ENCODE measurements at regions not wholly inside any gene's neighbourhood (a gene's known extent, or its start where the extent isn't known, plus 50 kb on each side); places are given as distances from the start of the nearest gene placed in this dataset.

GRCh38 chrX:69083361-69083760 lies 81.9 kb downstream of the PJA1 start:
- no peak for DNase-seq

- no peak for DNase-seq
Measured at GRCh38 chrX:69082753-69083150, 82.5 kb downstream of the PJA1 start.

- no peak for DNase-seq
Measured at GRCh38 chrX:69082055-69082752, 83.0 kb downstream of the PJA1 start.

GRCh38 chrX:69080855-69081465 lies 84.3 kb downstream of the PJA1 start:
- DNase-seq = no peak

- DNase-seq = no peak
Measured at GRCh38 chrX:69079268-69079667, 86.0 kb downstream of the PJA1 start.

GRCh38 chrX:69077895-69078455 lies 87.3 kb downstream of the PJA1 start:
- DNase-seq = no peak

- no peak for DNase-seq
Measured at GRCh38 chrX:69076088-69076487, 89.2 kb downstream of the PJA1 start.

- no peak for DNase-seq
Measured at GRCh38 chrX:69074726-69075125, 90.5 kb downstream of the PJA1 start.

- DNase-seq = no peak
Measured at GRCh38 chrX:69073721-69074120, 91.5 kb downstream of the PJA1 start.

GRCh38 chrX:69073241-69073640 lies 92.0 kb downstream of the PJA1 start:
- no peak for DNase-seq

GRCh38 chrX:69072486-69073006 lies 92.7 kb downstream of the PJA1 start:
- DNase-seq = no peak

GRCh38 chrX:69070949-69071650 lies 94.2 kb downstream of the PJA1 start:
- no peak for DNase-seq

GRCh38 chrX:69069876-69070275 lies 95.4 kb downstream of the PJA1 start:
- no peak for DNase-seq

GRCh38 chrX:69069086-69069445 lies 96.2 kb downstream of the PJA1 start:
- DNase-seq = no peak

GRCh38 chrX:69068301-69069085 lies 96.8 kb downstream of the PJA1 start:
- no peak for DNase-seq

GRCh38 chrX:69067841-69068240 lies 97.4 kb downstream of the PJA1 start:
- DNase-seq = no peak

- DNase-seq = no peak
Measured at GRCh38 chrX:69066966-69067525, 98.2 kb downstream of the PJA1 start.

- no peak for DNase-seq
Measured at GRCh38 chrX:69066021-69066757, 99.1 kb downstream of the PJA1 start.

GRCh38 chrX:69065451-69065850 lies 99.8 kb downstream of the PJA1 start:
- DNase-seq = no peak

GRCh38 chrX:69063486-69063885 lies 101.8 kb downstream of the PJA1 start:
- no peak for DNase-seq

GRCh38 chrX:69062493-69062892 lies 102.8 kb downstream of the PJA1 start:
- DNase-seq = no peak

Data from suppressor macrophage (primary cell).